Activated CD8-positive, alpha-beta T cell treated with anti-CD3 and anti-CD28 coated beads for 36 hours (primary cell): ENCODE measurements at regions not wholly inside any gene's neighbourhood (a gene's known extent, or its start where the extent isn't known, plus 50 kb on each side); places are given as distances from the start of the nearest gene placed in this dataset.

Experiments
- ATAC-seq: fragments of 200-7000 bp; cut with Tn5 transposase; one replicate; pipeline ENCODE4 v1.10.0; 2021; ENCODE audit warnings: mild to moderate bottlenecking, moderate library complexity
- CTCF ChIA-PET: fragments of 350-600 bp; sonication (Branson Sonifier 250); formaldehyde crosslinking; loops from one replicate; lab custom pipeline; 2021; ENCODE audit warnings: antibody characterized with exemption; lab: Charles Lee
- POLR2A ChIA-PET: fragments of 350-600 bp; sonication (Branson Sonifier 250); formaldehyde crosslinking; loops from one replicate; lab custom pipeline; 2021; ENCODE audit warnings: antibody characterized with exemption; lab: Charles Lee
- DNase-seq: peaks from one replicate; pipeline ENCODE4 v3.0.0-alpha.2; 2020
- H3K27ac Mint-ChIP-seq: one replicate; pipeline ENCODE4 v1.8.0; 2021; ENCODE audit warnings: mild to moderate bottlenecking, mixed read lengths
- H3K27me3 Mint-ChIP-seq: one replicate; pipeline ENCODE4 v1.8.0; 2021; ENCODE audit warnings: mixed read lengths
- H3K36me3 Mint-ChIP-seq: one replicate; pipeline ENCODE4 v1.8.0; 2021; ENCODE audit warnings: low read depth, mixed read lengths
- H3K4me1 Mint-ChIP-seq: one replicate; pipeline ENCODE4 v1.8.0; 2021; ENCODE audit warnings: low read depth, mixed read lengths
- H3K4me3 Mint-ChIP-seq: one replicate; pipeline ENCODE4 v1.8.0; 2021; ENCODE audit warnings: mild to moderate bottlenecking, moderate library complexity, mixed read lengths
- H3K9me3 Mint-ChIP-seq: one replicate; pipeline ENCODE4 v1.8.0; 2021; ENCODE audit warnings: mixed read lengths
- intact Hi-C: fragments of 100-400 bp; cut with micrococcal nuclease; formaldehyde crosslinking; loops from one replicate; pipeline ENCODE4 v1.10.0; 2022
- TF ChIP-seq, protein P1 (sequence below): fragments of 200-600 bp; IDR thresholded peaks from one replicate; pipeline ENCODE4 v1.8.0; 2022; ENCODE audit warnings: antibody characterized with exemption, mild to moderate bottlenecking

- POLR2A ChIA-PET, result no interaction called here
- CTCF ChIA-PET, result no interaction called here
Observed at GRCh38 chr4:24722026-24722568, 73.3 kb upstream of the SOD3 start.

DNA sequence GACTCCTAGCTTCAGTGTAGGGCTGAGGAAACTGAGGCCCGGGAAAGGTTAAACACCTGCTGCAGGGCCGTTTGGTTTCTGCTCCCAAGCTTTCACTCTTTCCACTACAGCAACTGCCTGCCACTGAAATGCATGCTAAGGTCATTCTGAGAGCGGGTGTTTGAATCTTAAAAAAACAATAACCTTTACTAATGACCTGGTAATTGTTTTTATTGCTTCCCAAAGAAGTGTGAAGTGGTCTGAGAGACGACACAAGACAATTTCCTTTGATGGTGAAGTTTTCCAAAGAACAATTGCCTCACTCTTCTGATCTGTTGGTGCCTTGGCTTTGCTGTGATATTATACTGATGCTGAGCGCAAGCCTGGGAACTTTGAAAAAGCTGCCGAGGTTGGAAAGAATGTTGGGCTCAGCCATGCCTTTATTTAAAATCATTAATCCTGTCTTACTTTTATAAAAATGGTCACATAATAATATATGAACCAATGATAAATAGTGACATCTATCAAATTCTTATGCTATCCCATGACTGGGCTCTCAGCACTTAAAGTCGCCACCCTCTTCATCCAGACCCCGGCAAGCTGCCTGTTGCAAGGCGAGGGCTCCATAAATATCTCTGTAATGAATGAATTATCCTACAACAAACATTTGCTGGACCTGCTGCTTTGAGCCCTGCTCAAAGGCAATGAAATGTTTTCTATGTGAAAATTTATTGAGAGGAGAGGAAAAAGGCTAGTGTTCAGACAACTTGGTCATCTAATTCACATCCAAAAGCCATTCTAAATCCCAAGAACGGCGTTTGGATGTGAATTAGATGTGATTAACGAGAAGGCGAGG, 67.8 kb upstream of the SOD3 start:
- intact Hi-C loops, result no loop called here
- CTCF ChIA-PET, result no interaction called here
- DNase-seq, result no peak

More at GRCh38 chr4:24722026-24722568, 73.3 kb upstream of the SOD3 start:
- no peaks in the 10 kb centered on the region for H3K36me3 Mint-ChIP-seq
- TF ChIP-seq, protein P1, sequence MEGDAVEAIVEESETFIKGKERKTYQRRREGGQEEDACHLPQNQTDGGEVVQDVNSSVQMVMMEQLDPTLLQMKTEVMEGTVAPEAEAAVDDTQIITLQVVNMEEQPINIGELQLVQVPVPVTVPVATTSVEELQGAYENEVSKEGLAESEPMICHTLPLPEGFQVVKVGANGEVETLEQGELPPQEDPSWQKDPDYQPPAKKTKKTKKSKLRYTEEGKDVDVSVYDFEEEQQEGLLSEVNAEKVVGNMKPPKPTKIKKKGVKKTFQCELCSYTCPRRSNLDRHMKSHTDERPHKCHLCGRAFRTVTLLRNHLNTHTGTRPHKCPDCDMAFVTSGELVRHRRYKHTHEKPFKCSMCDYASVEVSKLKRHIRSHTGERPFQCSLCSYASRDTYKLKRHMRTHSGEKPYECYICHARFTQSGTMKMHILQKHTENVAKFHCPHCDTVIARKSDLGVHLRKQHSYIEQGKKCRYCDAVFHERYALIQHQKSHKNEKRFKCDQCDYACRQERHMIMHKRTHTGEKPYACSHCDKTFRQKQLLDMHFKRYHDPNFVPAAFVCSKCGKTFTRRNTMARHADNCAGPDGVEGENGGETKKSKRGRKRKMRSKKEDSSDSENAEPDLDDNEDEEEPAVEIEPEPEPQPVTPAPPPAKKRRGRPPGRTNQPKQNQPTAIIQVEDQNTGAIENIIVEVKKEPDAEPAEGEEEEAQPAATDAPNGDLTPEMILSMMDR, result no peak
- ATAC-seq (no peak), DNase-seq (no peak)
- H3K27me3 Mint-ChIP-seq, result peaks cover 3% of the 10 kb centered on the region
- no peak overlapping the region for H3K4me3 Mint-ChIP-seq
- H3K27ac Mint-ChIP-seq, result no peak overlapping the region
- no peaks in the 10 kb centered on the region for H3K4me1 Mint-ChIP-seq
- peaks cover 2% of the 10 kb centered on the region for H3K9me3 Mint-ChIP-seq
- intact Hi-C loops, result no loop called here

DNA sequence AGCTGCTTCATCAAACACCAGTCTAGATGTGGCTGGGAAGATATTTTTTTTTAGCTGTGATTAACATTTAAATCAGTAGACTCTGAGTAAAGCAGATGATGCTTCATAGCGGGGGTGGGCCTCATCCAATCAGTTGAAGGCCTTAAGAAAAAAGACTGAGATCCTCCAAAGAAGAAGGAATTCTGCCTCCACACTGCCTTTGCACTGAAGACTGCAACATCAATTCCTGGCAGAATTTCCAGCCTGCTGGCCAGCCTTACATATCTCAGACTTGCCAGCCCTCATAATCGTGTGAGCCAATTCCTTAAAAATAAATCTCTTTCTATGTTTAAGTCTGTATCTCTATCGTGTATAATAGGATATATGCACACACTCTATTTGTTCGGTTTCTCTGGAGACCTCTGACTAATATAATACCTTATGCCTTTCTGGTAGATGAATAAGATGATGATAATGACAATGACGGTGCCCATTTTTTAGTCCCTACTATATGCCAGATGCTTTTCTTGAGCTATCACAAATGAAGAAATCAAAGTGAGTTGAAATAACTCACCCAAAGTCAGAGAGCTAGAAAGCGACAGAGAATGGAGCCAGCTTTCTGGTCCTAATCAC, 66.1 kb upstream of the SOD3 start:
- ATAC-seq (no peak), DNase-seq (no peak)
- Mint-ChIP-seq H3K36me3 (no peaks in the 10 kb centered on the region), H3K4me3 (no peak overlapping the region), H3K27ac (no peak overlapping the region), H3K9me3 (no peaks in the 10 kb centered on the region), H3K27me3 (peaks cover 3% of the 10 kb centered on the region), H3K4me1 (no peaks in the 10 kb centered on the region)
- intact Hi-C loops, result no loop called here
- TF ChIP-seq, protein P1, result no peak
- CTCF ChIA-PET, result no interaction called here
- POLR2A ChIA-PET, result interaction anchor here (0.7 kb wide), 1 partner anchor 1251 kb away, joined by 3 read pairs; no protein-coding TSS in a partner anchor

More for the DNA sequence above, 67.8 kb upstream of the SOD3 start:
- POLR2A ChIA-PET, result interaction anchor here (0.5 kb wide), 1 partner anchor 686 kb away, joined by 3 read pairs; no protein-coding TSS in a partner anchor
- no peak overlapping the region for H3K4me3 Mint-ChIP-seq
- no peaks in the 10 kb centered on the region for H3K9me3 Mint-ChIP-seq
- no peak overlapping the region for H3K27ac Mint-ChIP-seq
- TF ChIP-seq, protein P1, result no peak
- no peaks in the 10 kb centered on the region for H3K4me1 Mint-ChIP-seq
- no peak for ATAC-seq
- H3K36me3 Mint-ChIP-seq, result no peaks in the 10 kb centered on the region
- H3K27me3 Mint-ChIP-seq, result peaks cover 3% of the 10 kb centered on the region

GRCh38 chr4:24730256-24731001, 64.9 kb upstream of the SOD3 start:
- ChIA-PET CTCF (no interaction called here), POLR2A (no interaction called here)
- no peak overlapping the region for H3K4me3 Mint-ChIP-seq
- no peaks in the 10 kb centered on the region for H3K27me3 Mint-ChIP-seq
- intact Hi-C loops, result no loop called here
- TF ChIP-seq, protein P1, result no peak
- no peaks in the 10 kb centered on the region for H3K9me3 Mint-ChIP-seq
- ATAC-seq (no peak), DNase-seq (no peak)
- no peak overlapping the region for H3K27ac Mint-ChIP-seq
- H3K4me1 Mint-ChIP-seq, result no peaks in the 10 kb centered on the region
- no peaks in the 10 kb centered on the region for H3K36me3 Mint-ChIP-seq
